ENCODE measurements at regions not wholly inside any gene's neighbourhood (a gene's known extent, or its start where the extent isn't known, plus 50 kb on each side); places are given as distances from the start of the nearest gene placed in this dataset.

DNA sequence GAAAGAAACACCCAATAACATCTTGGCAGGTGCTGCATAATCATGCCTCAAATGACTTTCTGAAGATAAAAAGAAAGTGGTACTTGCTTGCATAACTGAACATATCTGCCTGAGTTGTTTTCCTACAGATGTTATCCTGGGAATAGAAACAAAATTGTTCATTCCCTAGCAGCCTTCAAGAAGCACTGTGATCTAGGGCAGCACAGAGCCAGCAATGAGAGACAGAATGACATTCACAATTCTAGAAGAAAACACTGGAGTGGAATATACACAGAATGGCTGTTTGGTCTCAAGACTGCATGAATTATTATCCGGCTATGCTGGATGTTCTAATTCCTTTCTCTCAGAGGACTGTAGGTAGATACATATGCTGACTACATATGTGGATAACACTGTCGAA lies 790.9 kb downstream of the PDHA2 start:
- TF ChIP-seq SP1 (IDR thresholded peaks at IDR 0.05) (no peak), ZBTB33 (IDR thresholded peaks at IDR 0.05) (no peak), HNF4G (IDR thresholded peaks at IDR 0.05) (no peak), GABPA (IDR thresholded peaks at IDR 0.05 in 1 of 2, conservative IDR thresholded peaks at IDR 0.05 in 1 of 2) (no peak), TAF1 (conservative IDR thresholded peaks at IDR 0.05) (no peak)
- TF ChIP-seq, protein P1, sequence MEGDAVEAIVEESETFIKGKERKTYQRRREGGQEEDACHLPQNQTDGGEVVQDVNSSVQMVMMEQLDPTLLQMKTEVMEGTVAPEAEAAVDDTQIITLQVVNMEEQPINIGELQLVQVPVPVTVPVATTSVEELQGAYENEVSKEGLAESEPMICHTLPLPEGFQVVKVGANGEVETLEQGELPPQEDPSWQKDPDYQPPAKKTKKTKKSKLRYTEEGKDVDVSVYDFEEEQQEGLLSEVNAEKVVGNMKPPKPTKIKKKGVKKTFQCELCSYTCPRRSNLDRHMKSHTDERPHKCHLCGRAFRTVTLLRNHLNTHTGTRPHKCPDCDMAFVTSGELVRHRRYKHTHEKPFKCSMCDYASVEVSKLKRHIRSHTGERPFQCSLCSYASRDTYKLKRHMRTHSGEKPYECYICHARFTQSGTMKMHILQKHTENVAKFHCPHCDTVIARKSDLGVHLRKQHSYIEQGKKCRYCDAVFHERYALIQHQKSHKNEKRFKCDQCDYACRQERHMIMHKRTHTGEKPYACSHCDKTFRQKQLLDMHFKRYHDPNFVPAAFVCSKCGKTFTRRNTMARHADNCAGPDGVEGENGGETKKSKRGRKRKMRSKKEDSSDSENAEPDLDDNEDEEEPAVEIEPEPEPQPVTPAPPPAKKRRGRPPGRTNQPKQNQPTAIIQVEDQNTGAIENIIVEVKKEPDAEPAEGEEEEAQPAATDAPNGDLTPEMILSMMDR (IDR thresholded peaks at IDR 0.05; ENCODE audit: low read depth, low read length, missing input control) = no peak
- TF ChIP-seq, protein P2, sequence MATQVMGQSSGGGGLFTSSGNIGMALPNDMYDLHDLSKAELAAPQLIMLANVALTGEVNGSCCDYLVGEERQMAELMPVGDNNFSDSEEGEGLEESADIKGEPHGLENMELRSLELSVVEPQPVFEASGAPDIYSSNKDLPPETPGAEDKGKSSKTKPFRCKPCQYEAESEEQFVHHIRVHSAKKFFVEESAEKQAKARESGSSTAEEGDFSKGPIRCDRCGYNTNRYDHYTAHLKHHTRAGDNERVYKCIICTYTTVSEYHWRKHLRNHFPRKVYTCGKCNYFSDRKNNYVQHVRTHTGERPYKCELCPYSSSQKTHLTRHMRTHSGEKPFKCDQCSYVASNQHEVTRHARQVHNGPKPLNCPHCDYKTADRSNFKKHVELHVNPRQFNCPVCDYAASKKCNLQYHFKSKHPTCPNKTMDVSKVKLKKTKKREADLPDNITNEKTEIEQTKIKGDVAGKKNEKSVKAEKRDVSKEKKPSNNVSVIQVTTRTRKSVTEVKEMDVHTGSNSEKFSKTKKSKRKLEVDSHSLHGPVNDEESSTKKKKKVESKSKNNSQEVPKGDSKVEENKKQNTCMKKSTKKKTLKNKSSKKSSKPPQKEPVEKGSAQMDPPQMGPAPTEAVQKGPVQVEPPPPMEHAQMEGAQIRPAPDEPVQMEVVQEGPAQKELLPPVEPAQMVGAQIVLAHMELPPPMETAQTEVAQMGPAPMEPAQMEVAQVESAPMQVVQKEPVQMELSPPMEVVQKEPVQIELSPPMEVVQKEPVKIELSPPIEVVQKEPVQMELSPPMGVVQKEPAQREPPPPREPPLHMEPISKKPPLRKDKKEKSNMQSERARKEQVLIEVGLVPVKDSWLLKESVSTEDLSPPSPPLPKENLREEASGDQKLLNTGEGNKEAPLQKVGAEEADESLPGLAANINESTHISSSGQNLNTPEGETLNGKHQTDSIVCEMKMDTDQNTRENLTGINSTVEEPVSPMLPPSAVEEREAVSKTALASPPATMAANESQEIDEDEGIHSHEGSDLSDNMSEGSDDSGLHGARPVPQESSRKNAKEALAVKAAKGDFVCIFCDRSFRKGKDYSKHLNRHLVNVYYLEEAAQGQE (IDR thresholded peaks at IDR 0.05) = no peak
- TF ChIP-seq, protein P3, sequence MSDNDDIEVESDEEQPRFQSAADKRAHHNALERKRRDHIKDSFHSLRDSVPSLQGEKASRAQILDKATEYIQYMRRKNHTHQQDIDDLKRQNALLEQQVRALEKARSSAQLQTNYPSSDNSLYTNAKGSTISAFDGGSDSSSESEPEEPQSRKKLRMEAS (IDR thresholded peaks at IDR 0.05) = no peak

Data from liver (tissue), 3 donors.